Medulla oblongata (tissue), 1 donor: ENCODE measurements at regions not wholly inside any gene's neighbourhood (a gene's known extent, or its start where the extent isn't known, plus 50 kb on each side); places are given as distances from the start of the nearest gene placed in this dataset.
A peak's percentile ranks its signal among the peaks of the same experiment; 100 is the strongest.
"Not testable (repeated sequence)": the region's sequence is repeated elsewhere in the genome, so short reads cannot be mapped to it uniquely, and the experiment has no call there.

Experiments used
- DNase-seq: peaks from one replicate; pipeline ENCODE4 v3.0.0-alpha.2; 2015; ENCODE audit errors: extremely low spot score

- DNase-seq: no peak
Observed at GRCh38 chr6:166806217-166806838, 150.0 kb downstream of the RNASET2 start.

GRCh38 chr6:166803471-166803870 is 152.9 kb downstream of the RNASET2 start:
- no peak for DNase-seq

GRCh38 chr6:166802401-166802800 is 153.9 kb downstream of the RNASET2 start:
- DNase-seq: no peak

- DNase-seq: no peak
Observed at GRCh38 chr6:166800137-166800536, 156.2 kb downstream of the RNASET2 start.

GRCh38 chr6:166798652-166799051 is 157.7 kb downstream of the RNASET2 start:
- DNase-seq: peak; percentile 30

GRCh38 chr6:166796610-166797009 is 159.7 kb downstream of the RNASET2 start:
- no peak for DNase-seq

GRCh38 chr6:166795879-166796278 is 160.5 kb downstream of the RNASET2 start:
- DNase-seq: no peak

- DNase-seq: not testable (repeated sequence)
Observed at GRCh38 chr6:166790808-166791207, 163.8 kb upstream of the RPS6KA2 start.

GRCh38 chr6:166788846-166789529 is 161.9 kb upstream of the RPS6KA2 start:
- DNase-seq: not testable (repeated sequence)

GRCh38 chr6:166786704-166787293 is 159.7 kb upstream of the RPS6KA2 start:
- peak; percentile 89 for DNase-seq

- no peak for DNase-seq
Observed at GRCh38 chr6:166785131-166785530, 158.1 kb upstream of the RPS6KA2 start.

GRCh38 chr6:166784691-166785090 is 157.6 kb upstream of the RPS6KA2 start:
- DNase-seq: no peak

- no peak for DNase-seq
Observed at GRCh38 chr6:166782520-166782919, 155.5 kb upstream of the RPS6KA2 start.

GRCh38 chr6:166781331-166781730 is 154.3 kb upstream of the RPS6KA2 start:
- no peak for DNase-seq

- no peak for DNase-seq
Observed at GRCh38 chr6:166779963-166780683, 153.1 kb upstream of the RPS6KA2 start.

GRCh38 chr6:166779381-166779780 is 152.3 kb upstream of the RPS6KA2 start:
- no peak for DNase-seq

GRCh38 chr6:166778776-166779175 is 151.7 kb upstream of the RPS6KA2 start:
- DNase-seq: no peak

GRCh38 chr6:166778046-166778445 is 151.0 kb upstream of the RPS6KA2 start:
- DNase-seq: no peak

- DNase-seq: no peak
Observed at GRCh38 chr6:166777096-166777630, 150.1 kb upstream of the RPS6KA2 start.

- DNase-seq: no peak
Observed at GRCh38 chr6:166776571-166776970, 149.5 kb upstream of the RPS6KA2 start.

- no peak for DNase-seq
Observed at GRCh38 chr6:166775923-166776220, 148.8 kb upstream of the RPS6KA2 start.

GRCh38 chr6:166775180-166775922 is 148.3 kb upstream of the RPS6KA2 start:
- peak; percentile 87 for DNase-seq
